Astrocyte (in vitro differentiated cells and primary cell): ENCODE measurements at regions not wholly inside any gene's neighbourhood (a gene's known extent, or its start where the extent isn't known, plus 50 kb on each side); places are given as distances from the start of the nearest gene placed in this dataset.
"Not testable (repeated sequence)": the region's sequence is repeated elsewhere in the genome, so short reads cannot be mapped to it uniquely, and the experiment has no call there.

Source experiments
- EZH2 ChIP-seq: IDR thresholded peaks from 2 replicates; pipeline ENCODE4 v1.6.1; 2012; ENCODE audit warnings: mild to moderate bottlenecking, low read length, inconsistent platforms; ENCODE audit not compliant: insufficient read depth
- TF ChIP-seq, protein P1 (sequence below): IDR thresholded peaks from 2 replicates; pipeline ENCODE4 v1.5.1; 2011; ENCODE audit warnings: low read depth, mild to moderate bottlenecking, inconsistent platforms, low read length, moderate library complexity; ENCODE audit not compliant: insufficient read depth

GRCh38 chr6:44037276-44037675, 90.0 kb downstream of the MRPL14 start:
- TF ChIP-seq, protein P1, sequence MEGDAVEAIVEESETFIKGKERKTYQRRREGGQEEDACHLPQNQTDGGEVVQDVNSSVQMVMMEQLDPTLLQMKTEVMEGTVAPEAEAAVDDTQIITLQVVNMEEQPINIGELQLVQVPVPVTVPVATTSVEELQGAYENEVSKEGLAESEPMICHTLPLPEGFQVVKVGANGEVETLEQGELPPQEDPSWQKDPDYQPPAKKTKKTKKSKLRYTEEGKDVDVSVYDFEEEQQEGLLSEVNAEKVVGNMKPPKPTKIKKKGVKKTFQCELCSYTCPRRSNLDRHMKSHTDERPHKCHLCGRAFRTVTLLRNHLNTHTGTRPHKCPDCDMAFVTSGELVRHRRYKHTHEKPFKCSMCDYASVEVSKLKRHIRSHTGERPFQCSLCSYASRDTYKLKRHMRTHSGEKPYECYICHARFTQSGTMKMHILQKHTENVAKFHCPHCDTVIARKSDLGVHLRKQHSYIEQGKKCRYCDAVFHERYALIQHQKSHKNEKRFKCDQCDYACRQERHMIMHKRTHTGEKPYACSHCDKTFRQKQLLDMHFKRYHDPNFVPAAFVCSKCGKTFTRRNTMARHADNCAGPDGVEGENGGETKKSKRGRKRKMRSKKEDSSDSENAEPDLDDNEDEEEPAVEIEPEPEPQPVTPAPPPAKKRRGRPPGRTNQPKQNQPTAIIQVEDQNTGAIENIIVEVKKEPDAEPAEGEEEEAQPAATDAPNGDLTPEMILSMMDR = not testable (repeated sequence)
- TF ChIP-seq EZH2 = not testable (repeated sequence)
